Panc1 (cell line): ENCODE measurements at regions not wholly inside any gene's neighbourhood (a gene's known extent, or its start where the extent isn't known, plus 50 kb on each side); places are given as distances from the start of the nearest gene placed in this dataset.

Experiments
- CTCF ChIP-seq: fragments of 450-650 bp; IDR thresholded peaks from 2 replicates; pipeline ENCODE4 v1.5.1; 2017; ENCODE audit warnings: mild to moderate bottlenecking
- POLR2AphosphoS5 ChIP-seq: IDR thresholded peaks from 2 replicates; pipeline ENCODE4 v1.6.1; 2012; ENCODE audit warnings: mild to moderate bottlenecking, low read depth, low read length, moderate library complexity
- REST ChIP-seq, 2 experiments: IDR thresholded peaks; 2 replicates each; pipeline ENCODE4 v1.6.1; 2011 to 2012; ENCODE audit warnings: low read depth in 2 of 2, control low read depth in 1 of 2, low read length in 1 of 2, mild to moderate bottlenecking in 1 of 2, moderate library complexity in 1 of 2; ENCODE audit not compliant: insufficient read depth in 1 of 2
- SIN3A ChIP-seq: IDR thresholded peaks from 2 replicates; pipeline ENCODE4 v1.6.1; 2012; ENCODE audit warnings: low read depth, mild to moderate bottlenecking, low read length, moderate library complexity, borderline replicate concordance; ENCODE audit not compliant: insufficient read depth

GRCh38 chr2:204401114-204401513 lies 144.2 kb upstream of the PARD3B start:
- TF ChIP-seq CTCF (no peak), POLR2AphosphoS5 (no peak), SIN3A (no peak), REST (IDR thresholded peaks at IDR 0.05; ENCODE audit: insufficient read depth in 1 of 2, low read depth in 2 of 2, low read length in 1 of 2) (no peak)
